Body of pancreas (tissue), 4 donors: ENCODE measurements at regions not wholly inside any gene's neighbourhood (a gene's known extent, or its start where the extent isn't known, plus 50 kb on each side); places are given as distances from the start of the nearest gene placed in this dataset.

Source experiments
- ATAC-seq: fragments of 150-250 bp; one replicate; pipeline ENCODE4 v1.9.1; 2016
- DNase-seq, 4 donors: peaks; one replicate each; pipeline ENCODE4 v3.0.0-alpha.2; 2019
- H3K27ac ChIP-seq, 4 donors: fragments of 200-600 bp; sonication (generic); 1 replicate in 3 of 4; 2 replicates in 1 of 4; pipeline versions ENCODE4 v1.5.1 to v1.6.1; 2016 to 2019; ENCODE audit warnings: mild to moderate bottlenecking in 1 of 4, mixed read lengths in 1 of 4, moderate library complexity in 1 of 4
- H3K27me3 ChIP-seq, 2 donors: fragments of 200-600 bp; sonication (generic); one replicate each; pipeline ENCODE4 v1.6.0; 2016; ENCODE audit warnings: mild to moderate bottlenecking in 1 of 2
- H3K36me3 ChIP-seq, 2 donors: fragments of 200-600 bp; sonication (generic); replicated peaks in 1 of 2; 2 replicates each; pipeline ENCODE4 v1.5.1; 2016; ENCODE audit warnings: low read depth in 2 of 2; ENCODE audit not compliant: insufficient read depth in 1 of 2
- H3K4me1 ChIP-seq: fragments of 200-600 bp; sonication (generic); one replicate; pipeline ENCODE4 v1.6.0; 2016
- H3K4me3 ChIP-seq, 2 donors: fragments of 200-600 bp; sonication (generic); 1 replicate in 1 of 2; 2 replicates in 1 of 2; pipeline ENCODE4 v1.5.1; 2016 to 2019
- H3K9me3 ChIP-seq, 3 donors: fragments of 200-600 bp; sonication (generic); 1 replicate in 2 of 3; 2 replicates in 1 of 3; pipeline ENCODE4 v1.5.1; 2016
- POLR2A ChIP-seq, 3 donors: fragments of 450-650 bp; IDR thresholded peaks; one replicate each; pipeline ENCODE4 v1.6.1; 2016; ENCODE audit warnings: antibody characterized with exemption in 3 of 3, mild to moderate bottlenecking in 2 of 3
- WGBS, 2 donors: methylation state at CpG; one replicate each; pipeline ENCODE4 v1.1.5; 2017; 5-methylcytosine and 5-hydroxymethylcytosine counted together
- intact Hi-C: fragments of 100-400 bp; cut with DNase I; formaldehyde crosslinking; loops from one replicate; pipeline ENCODE4 v1.15.1; 2023
- TF ChIP-seq, protein P1 (sequence below), 7 experiments: fragments of 450-650 bp in 4 of 7; fragments of 200-600 bp in 3 of 7; sonication (generic) in 3 of 7; IDR thresholded peaks; one replicate each; pipeline ENCODE4 v1.5.1; 2016 to 2019; ENCODE audit warnings: antibody characterized with exemption in 7 of 7

DNA sequence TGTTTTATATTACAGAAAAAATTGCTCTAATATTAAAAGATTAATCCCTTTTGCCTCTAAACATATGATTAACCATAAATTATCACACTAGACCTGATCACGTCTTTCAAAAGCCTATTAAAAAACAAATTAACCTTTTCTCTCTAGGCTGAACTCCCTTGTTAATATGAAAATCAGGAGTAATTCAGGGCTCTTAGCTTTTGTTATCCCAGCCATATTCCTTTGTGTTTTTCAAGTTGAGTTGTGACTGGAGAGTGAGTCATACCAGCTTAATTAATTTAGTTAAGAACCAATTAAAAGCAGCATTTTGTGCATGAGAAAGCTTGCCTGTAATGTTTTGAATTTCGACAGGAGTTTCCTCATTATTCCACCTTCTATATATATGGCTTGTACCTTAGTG is 385.8 kb downstream of the VGLL3 start:
- intact Hi-C loops, result no loop called here
- H3K9me3 ChIP-seq, result no peaks in the 10 kb centered on the region
- H3K4me1 ChIP-seq, result no peaks in the 10 kb centered on the region
- no peak for DNase-seq
- H3K27me3 ChIP-seq, result no peaks in the 10 kb centered on the region
- H3K36me3 ChIP-seq, result no peaks in the 10 kb centered on the region
- WGBS, 2 donors, result 33 to 49% methylated on average over 2 of the region's 2 CpGs
- no peak overlapping the region for H3K27ac ChIP-seq
- TF ChIP-seq, protein P1, sequence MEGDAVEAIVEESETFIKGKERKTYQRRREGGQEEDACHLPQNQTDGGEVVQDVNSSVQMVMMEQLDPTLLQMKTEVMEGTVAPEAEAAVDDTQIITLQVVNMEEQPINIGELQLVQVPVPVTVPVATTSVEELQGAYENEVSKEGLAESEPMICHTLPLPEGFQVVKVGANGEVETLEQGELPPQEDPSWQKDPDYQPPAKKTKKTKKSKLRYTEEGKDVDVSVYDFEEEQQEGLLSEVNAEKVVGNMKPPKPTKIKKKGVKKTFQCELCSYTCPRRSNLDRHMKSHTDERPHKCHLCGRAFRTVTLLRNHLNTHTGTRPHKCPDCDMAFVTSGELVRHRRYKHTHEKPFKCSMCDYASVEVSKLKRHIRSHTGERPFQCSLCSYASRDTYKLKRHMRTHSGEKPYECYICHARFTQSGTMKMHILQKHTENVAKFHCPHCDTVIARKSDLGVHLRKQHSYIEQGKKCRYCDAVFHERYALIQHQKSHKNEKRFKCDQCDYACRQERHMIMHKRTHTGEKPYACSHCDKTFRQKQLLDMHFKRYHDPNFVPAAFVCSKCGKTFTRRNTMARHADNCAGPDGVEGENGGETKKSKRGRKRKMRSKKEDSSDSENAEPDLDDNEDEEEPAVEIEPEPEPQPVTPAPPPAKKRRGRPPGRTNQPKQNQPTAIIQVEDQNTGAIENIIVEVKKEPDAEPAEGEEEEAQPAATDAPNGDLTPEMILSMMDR (IDR thresholded peaks at IDR 0.05), result no peak
- no peak for TF ChIP-seq POLR2A (IDR thresholded peaks at IDR 0.05)
- ATAC-seq, result no peak
- H3K4me3 ChIP-seq, result no peak overlapping the region

DNA sequence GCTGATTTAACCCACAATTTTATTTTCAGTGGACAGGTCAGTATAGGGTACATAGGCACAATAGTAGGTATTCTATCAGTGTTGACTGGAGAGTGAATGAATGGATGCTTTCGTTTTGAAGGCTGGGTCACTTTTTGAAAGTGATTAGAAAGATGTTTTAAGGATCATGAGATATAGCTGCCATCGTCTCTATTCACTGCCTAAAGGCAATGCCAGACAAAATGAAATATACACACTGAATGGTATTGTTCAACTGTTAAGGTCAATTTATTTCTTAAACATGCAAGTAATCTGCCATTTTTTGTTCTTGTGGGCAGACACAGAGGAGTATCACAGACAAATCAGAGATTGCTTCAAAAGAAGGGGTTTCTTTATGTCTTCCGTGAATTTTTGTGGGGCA is 395.3 kb downstream of the VGLL3 start:
- Histone ChIP-seq H3K27me3 (no peaks in the 10 kb centered on the region), H3K9me3 (no peaks in the 10 kb centered on the region), H3K27ac (no peak overlapping the region), H3K4me3 (no peak overlapping the region), H3K36me3 (no peaks in the 10 kb centered on the region), H3K4me1 (no peaks in the 10 kb centered on the region)
- intact Hi-C loops, result no loop called here
- WGBS, 2 donors, result 51 to 57% methylated on average over 3 of the region's 3 CpGs
- ATAC-seq (no peak), DNase-seq (no peak)
- no peak for TF ChIP-seq POLR2A (IDR thresholded peaks at IDR 0.05)
- TF ChIP-seq, protein P1 (IDR thresholded peaks at IDR 0.05), result no peak

DNA sequence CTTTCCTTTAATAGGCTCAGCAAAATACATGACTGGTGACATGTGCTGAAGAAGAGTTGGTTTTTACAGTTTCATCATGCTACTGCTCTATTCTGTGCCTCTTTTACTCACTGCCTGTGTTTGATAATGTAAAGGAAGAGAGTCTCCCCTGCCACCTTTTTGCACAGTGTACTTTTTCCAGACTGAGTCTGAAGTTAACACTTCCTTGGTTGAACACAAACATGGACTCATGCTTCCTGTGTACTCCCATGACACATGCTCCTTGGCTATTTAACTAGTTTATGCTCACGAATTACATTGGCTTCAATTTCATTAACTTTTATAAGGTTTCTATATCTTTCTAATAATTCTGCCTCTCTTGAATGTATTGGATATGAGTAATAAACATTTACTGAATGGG is 396.1 kb downstream of the VGLL3 start:
- Histone ChIP-seq H3K9me3 (no peaks in the 10 kb centered on the region), H3K27ac (no peak overlapping the region), H3K4me1 (no peaks in the 10 kb centered on the region), H3K36me3 (no peaks in the 10 kb centered on the region), H3K27me3 (no peaks in the 10 kb centered on the region), H3K4me3 (no peak overlapping the region)
- no peak for TF ChIP-seq POLR2A (IDR thresholded peaks at IDR 0.05)
- TF ChIP-seq, protein P1 (IDR thresholded peaks at IDR 0.05), result no peak
- ATAC-seq (no peak), DNase-seq (no peak)
- intact Hi-C loops, result no loop called here
- WGBS, 2 donors, result 29 to 35% methylated on average over 1 of the region's 1 CpG

DNA sequence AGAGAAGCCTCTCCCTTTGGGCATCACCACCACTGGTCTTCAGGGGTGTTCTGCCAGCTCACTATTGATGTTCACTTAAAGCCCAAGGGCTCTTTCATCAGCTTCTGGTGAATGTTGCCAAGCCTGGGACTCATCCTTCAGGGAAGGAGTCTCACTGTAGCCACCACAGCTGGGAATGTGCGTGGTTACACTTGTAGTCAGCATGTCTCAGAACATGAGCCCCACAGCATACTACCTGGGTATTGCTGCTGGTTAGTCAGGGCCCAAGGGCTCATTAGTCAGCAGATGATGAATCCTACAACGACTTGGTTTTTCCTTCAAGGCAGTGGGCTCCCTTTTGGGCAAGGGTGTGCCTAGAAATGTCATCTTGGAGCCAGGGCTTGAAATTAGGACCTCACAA is 412.9 kb downstream of the VGLL3 start:
- Histone ChIP-seq H3K36me3 (no peaks in the 10 kb centered on the region), H3K27ac (no peak overlapping the region), H3K4me1 (no peaks in the 10 kb centered on the region), H3K9me3 (no peaks in the 10 kb centered on the region), H3K27me3 (no peaks in the 10 kb centered on the region), H3K4me3 (no peak overlapping the region)
- TF ChIP-seq, protein P1 (IDR thresholded peaks at IDR 0.05), result no peak
- no peak for TF ChIP-seq POLR2A (IDR thresholded peaks at IDR 0.05)
- 17 to 18% methylated on average over 2 of the region's 2 CpGs for WGBS, 2 donors
- no peak for ATAC-seq
- DNase-seq, result no peak
- intact Hi-C loops, result no loop called here

DNA sequence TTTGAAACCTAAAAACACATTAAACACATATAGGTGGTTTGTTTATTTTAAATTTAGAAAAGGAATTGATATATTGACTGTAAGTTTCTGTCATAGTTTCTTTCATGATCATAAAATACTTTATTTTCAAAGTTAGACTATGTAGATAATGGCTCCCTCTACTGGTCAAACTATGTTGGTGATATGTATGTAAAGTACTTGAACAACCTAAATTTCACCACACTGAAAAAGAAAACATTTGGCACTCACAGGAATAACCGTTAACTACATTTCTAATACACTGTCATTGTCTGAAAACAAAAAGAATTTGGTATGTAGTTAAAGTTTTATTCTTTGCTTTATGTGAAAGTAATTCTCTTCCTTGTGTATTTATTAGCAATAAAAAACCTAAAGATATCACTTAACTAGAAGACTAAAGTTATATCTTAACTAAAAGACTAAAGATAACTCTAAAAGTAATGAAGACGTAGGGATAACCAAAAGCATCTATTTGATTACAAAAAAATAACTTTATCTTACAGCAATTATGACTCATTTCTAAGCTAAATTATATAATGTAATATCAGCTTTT is 427.5 kb downstream of the VGLL3 start:
- H3K27me3 ChIP-seq, result no peaks in the 10 kb centered on the region
- no peaks in the 10 kb centered on the region for H3K4me1 ChIP-seq
- H3K4me3 ChIP-seq, result no peak overlapping the region
- no peak overlapping the region for H3K27ac ChIP-seq
- H3K36me3 ChIP-seq, result no peaks in the 10 kb centered on the region
- DNase-seq (no peak), ATAC-seq (no peak)
- no peaks in the 10 kb centered on the region for H3K9me3 ChIP-seq
- TF ChIP-seq, protein P1 (IDR thresholded peaks at IDR 0.05), result peak; percentile 22 to 56 (median 43)
- TF ChIP-seq POLR2A (IDR thresholded peaks at IDR 0.05), result no peak
- intact Hi-C loops, result no loop called here
- WGBS, 2 donors, result 6 to 8% methylated on average over 2 of the region's 2 CpGs
